KBM-7 (cell line): ENCODE measurements at regions not wholly inside any gene's neighbourhood (a gene's known extent, or its start where the extent isn't known, plus 50 kb on each side); places are given as distances from the start of the nearest gene placed in this dataset.

Source experiments
- DNase-seq: peaks from one replicate; pipeline ENCODE4 v3.0.0-alpha.2; 2015
- in situ Hi-C: fragments of 300-500 bp; cut with MboI; formaldehyde crosslinking; loops from 2 replicates; pipeline ENCODE4 v1.14.3; 2020; ENCODE audit warnings: low sequenced_read_pairs, low pct_unique_long_range_greater_than_20kb, mixed read lengths

DNA sequence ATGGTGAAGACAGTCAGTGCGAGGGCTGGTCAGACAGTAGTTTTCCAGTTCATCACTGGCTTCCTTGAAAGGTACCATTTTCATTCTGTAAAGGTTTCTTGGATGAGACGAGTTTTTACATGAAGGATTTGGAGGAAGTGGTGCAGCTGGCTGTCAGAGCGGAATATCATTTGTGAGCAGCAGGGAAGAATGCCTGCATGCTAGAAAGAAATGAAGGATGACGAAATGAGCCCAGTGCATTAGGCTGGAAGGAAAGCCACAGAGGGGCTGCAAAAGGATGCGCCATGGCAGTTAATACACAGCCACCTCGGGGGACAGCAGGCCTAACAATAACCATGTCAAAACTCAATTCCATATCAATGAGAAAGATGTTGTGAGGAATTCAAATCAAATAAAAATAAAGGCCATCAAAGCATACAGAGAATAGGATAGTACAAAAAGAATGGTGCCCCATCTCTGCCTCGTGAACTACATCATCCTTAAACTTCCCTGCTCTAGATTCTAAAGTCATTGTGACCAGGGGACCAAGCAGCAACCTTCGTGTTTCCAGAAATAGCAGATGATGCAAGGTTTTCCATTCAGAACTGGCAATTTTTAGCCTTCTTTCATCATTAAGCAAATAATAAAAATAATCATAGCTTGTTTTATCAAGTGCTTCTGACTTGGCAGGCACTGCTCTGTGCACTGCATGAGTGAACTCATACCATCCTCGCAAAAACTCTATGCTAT is 504.2 kb downstream of the RFC3 start:
- in situ Hi-C loops = no loop called here
- no peak for DNase-seq

DNA sequence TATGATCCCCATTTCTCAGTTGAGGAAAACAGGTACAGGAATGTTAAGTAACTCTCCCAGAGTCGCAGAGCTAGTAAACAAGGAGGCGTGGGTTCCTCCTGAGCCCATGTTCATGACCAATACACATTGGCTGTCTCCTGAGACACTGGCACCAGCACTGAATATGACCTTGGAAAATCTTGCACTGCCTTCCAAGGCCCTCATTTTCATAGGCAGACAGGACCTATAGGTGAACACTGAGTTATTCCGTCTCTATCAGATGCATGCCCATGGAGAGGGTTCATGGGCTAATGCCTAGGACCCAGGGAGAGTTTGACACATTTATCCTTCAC is 504.8 kb downstream of the RFC3 start:
- in situ Hi-C loops = no loop called here

DNA sequence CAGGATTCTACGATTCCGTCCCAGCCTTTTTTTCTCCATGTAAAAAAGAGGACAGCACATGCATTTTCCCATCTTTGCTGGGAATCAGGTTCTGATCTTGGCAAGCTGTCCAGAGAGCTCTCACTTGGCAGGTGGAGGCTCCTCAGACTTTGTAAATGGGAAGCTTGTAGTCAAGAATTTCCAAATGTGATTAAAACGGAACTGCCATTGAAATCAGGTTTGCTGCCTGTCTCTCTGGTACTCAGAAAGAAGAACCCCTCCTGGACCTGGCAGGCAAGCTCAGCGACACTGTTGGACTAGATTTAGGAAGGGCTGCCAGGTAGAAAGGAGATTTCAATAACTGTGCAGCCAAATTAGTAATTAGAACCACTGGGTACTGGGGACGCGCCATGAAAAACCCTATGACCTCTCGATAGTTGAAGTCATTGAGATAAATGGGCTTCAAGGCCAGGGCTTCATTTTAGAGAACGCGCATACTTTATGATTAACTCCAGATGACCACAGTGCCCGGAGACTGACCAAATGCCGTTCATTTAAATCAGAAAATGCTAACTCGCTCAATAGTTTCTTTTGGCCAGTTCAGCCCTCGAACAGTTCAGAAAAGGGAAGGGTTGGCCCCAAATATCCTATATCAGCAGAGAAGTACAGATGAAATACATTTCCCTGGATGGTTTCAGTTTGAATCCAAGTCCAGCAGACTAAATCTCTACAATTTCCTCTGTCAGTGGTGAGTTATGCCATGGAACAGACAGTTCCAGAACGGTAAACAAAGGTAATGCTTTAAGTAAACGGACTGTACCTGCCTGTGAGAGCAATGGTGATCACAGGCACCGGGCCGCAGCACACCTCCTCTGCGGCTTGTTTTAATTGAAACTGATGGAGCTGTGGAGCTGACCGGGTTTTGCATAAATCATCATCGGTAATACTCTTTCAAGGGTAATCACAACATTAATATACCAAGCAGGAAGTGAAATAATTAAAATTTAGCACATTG is 517.4 kb downstream of the RFC3 start:
- in situ Hi-C loops = no loop called here

More for the DNA sequence above, 504.8 kb downstream of the RFC3 start:
- no peak for DNase-seq

DNA sequence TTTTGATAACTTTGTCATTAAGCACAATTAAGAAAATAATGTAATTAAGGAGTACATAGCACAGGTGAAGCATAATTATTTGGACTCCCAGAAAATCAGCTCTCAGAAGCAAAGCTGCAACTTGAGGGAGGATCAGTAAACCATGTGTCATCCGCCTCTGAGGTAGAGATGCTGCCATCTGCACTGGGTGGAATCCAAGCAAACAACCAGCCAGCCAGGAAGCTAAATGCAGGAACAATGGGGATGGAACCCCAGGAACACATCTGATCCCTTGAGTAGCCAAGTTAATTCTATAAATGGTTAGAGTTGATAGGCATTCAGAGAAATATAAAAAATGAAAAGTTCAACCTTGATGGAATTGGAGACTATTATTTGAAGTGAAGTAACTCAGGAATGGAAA is 520.2 kb downstream of the RFC3 start:
- in situ Hi-C loops = no loop called here
- no peak for DNase-seq

More for the DNA sequence above, 517.4 kb downstream of the RFC3 start:
- no peak for DNase-seq

DNA sequence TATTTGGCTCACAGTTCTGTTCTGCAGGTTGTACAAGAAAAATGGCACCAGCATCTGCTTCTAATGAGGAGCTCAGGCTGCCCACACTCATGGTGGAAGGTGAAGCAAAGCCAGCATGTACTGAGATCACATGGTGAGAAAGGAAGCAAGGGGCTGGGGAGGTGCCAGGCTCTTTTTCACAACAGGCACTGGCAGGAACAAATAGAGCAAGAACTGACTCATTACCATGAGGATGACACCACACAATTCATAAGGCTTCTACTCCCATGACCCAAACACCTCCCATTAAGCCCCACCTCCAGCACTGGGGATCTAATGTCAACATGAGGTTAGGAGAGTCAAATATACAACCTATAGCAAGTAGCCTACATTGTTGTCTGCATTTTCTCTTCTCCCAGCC is 522.6 kb downstream of the RFC3 start:
- no peak for DNase-seq
- in situ Hi-C loops = no loop called here

DNA sequence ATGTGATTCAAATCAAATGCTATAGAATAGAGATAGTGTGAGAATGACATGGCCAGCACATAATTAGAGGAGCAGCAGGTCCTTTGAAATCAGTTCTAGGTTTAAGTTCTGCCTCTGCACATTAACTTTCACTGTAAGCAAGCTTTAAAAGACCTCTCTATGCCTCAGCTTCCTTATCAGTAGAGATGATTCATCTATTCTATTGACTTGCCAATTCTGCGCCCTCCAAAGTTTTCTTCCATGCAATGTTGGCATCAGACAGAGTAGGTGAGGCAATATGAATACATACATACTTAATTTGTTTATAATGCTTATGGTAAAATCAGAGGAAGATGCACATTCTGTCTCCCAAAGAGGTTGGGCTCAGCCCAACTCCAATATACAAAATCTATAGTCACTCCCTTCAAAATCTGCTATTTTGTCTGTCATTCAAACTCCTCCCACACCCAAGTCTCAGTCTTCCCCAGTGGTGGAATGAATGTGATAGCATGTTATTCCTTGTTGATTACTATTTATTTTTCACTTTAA is 525.5 kb downstream of the RFC3 start:
- no peak for DNase-seq
- in situ Hi-C loops = no loop called here

DNA sequence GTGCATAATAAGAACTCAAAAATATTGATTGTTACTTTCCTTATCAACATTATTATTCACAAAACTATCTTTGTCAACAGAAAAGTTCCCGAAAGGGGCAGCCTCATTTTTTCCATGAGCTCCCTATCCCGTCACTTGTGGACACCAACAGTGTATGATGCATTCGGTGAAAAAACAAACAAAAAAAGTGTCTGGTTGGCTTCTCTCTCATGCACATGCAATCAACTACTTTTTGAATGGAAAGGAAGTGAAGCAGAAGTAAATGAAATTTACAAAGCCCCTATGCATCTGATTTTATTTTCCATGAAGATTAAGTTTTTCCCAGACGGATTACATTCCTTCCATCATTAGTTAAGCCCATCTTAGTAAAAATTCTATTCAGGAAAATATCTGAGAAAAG is 526.9 kb downstream of the RFC3 start:
- in situ Hi-C loops = no loop called here
- no peak for DNase-seq

DNA sequence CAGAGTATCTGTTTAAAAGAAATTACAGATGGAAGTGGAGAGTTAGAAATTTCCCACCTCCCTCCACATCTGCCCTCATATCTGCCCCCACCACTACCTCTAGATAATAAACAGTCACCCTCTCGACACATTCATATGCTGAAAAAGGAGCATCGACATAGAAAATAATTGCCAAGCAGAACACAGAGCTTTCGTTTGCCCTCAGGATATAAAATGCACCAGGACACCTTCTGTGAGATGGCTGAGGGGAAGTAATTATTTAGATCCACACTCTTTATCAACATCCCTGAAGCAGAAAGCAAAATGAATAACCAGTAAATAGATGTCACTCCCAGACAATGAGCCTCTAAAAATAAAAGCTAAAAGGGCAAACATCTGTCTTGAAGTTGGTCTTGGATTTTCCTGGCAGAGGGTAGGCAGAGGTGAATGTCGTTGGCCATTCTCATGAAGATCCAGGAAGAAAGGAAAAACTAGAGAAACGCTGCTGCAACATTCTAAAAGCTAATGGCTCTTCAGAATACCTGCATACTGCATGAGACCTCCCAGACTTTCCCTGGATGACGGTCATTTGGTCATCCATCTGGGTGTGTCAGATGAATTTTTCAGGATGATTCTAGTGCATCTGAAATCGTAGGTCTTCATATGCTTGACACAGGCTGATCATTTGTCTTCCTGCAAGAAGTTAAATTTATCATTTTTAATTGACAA is 527.5 kb downstream of the RFC3 start:
- no peak for DNase-seq
- in situ Hi-C loops = no loop called here

DNA sequence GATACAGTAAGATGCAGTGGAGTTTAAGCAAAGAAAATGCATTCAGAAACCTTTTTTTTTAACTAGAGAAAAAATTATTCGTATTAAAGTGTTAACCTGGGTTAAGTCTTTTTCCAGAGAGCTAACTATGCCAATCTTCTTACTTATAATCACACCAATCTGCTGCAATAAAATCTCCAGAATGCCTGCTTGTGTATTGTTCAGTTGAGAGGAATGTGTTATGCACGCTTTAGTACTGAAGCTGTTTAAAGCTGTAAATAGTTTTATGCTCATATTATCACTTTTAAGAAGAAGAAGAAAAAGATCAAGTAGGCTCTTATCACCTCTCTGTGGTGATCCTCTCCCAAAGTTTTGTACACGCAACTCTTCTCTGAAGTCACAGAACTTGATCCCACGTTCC is 528.7 kb downstream of the RFC3 start:
- DNase-seq = no peak
- in situ Hi-C loops = no loop called here

DNA sequence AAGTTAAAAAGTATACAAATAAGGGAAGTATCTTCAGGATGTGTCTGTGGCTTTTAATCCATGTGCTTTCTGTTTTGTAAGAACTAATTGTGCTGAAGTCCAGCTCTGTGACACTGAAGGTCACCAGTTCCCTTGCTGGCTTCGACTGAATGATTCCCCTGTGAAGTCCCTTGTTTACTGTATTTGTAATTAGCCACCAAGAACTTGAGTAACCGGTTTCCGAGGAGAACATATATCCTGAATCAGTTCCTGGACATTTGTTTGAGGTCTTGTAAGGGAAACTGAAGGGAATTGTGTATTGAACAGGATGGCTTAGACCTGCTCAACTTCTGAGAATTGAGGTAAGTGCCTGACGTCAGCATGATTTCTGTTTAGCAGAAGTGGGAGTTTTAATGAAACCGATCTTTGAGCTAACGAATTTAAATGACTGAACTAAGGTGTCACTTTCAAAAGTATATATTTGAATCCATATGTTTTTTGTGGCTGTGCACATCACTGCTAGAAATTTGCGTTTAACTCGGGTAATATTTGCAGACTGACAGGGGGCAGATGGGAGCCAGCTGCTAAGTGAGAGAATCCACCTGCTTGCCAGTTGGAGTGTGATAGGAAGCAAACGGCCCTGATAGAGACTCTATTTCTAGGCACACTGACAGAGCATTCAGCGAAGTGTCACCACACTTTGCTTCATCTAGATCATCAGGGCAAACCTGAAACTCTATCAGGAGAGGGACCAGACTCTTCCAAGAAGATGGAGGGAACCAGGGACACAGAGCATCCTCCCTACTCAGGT is 530.0 kb downstream of the RFC3 start:
- no peak for DNase-seq
- in situ Hi-C loops = no loop called here

DNA sequence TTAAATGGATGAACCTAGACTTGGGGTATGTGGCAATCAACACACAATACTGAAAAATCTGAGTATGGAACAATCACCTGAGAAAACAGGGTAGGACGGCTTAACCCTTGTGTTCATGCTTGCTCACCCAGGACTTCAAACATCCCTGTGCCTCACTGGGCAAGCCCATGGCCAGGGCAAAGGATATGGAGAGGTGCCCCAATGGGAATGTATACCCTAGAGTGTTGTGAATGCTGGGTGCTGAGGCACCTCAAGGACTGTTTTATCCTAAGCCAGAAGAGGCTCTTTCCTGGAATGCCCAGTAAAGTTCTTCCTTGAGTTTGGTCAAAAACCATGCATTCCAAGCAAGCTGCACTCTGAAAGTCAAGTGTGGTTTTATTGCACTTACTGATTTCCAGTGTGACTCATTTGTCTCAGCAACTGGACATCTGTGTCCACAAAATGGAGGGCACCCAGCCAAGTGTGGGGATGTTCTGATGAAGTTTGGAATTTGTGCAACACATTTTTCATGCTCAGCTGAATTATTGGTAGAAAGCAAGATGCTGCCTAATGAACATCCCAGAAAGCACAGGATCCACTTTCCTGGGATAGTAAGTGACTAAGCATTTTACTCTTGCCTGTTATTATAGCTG is 531.3 kb downstream of the RFC3 start:
- no peak for DNase-seq
- in situ Hi-C loops = no loop called here

DNA sequence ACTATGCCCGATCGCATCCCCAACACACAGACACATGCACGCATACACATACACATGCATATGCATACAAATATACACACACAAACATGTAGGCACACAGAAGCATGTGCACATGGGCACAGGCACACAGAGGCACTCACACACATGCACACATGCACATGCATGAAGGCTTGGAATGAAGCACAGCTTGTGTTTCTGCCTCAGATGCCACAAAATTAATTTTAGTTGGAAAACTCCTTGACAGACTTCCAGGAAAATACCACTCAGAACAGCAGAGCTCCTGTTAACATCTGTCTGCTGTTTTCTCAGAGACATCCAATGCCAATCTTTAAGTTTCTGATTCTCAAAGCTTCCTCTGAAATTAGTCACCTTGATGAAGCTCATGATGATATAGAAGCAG is 532.7 kb downstream of the RFC3 start:
- no peak for DNase-seq
- in situ Hi-C loops = no loop called here

DNA sequence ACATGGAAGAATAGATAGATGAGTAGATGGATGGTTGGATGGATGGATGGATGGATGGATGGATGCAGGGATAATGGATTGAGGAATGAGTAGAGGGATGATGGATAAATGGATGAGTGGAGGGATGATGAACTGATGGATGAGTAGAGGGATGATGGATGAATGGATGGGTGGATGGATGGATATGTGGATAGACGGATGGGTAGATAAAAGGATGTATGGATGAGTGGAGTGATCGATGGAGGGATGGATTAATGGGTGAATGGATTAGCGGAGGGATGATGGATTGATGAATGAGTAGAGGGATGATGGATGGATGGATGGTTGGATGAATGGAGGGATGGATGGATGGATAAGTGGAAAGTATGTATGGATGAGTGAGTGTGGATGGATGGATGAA is 533.2 kb downstream of the RFC3 start:
- in situ Hi-C loops = no loop called here
- no peak for DNase-seq

DNA sequence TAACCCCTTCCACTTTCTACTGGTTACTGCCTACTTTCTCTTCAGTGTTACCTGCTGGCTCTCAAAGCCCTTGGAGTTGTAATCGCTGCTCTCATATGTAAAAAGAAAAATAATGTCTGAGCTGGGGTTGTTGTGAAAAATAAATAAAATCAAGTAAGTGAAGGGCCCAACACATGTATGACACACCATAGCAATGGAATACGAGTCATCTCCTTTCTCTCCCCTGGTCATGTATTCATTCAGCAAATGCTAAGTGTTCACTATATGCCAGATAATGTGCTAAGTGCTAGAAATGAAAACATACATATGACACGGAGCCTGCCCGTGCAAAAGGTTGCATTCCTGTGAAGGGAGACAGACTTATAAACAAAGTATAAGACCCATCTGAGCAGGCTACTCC is 535.0 kb downstream of the RFC3 start:
- in situ Hi-C loops = no loop called here
- DNase-seq = no peak

DNA sequence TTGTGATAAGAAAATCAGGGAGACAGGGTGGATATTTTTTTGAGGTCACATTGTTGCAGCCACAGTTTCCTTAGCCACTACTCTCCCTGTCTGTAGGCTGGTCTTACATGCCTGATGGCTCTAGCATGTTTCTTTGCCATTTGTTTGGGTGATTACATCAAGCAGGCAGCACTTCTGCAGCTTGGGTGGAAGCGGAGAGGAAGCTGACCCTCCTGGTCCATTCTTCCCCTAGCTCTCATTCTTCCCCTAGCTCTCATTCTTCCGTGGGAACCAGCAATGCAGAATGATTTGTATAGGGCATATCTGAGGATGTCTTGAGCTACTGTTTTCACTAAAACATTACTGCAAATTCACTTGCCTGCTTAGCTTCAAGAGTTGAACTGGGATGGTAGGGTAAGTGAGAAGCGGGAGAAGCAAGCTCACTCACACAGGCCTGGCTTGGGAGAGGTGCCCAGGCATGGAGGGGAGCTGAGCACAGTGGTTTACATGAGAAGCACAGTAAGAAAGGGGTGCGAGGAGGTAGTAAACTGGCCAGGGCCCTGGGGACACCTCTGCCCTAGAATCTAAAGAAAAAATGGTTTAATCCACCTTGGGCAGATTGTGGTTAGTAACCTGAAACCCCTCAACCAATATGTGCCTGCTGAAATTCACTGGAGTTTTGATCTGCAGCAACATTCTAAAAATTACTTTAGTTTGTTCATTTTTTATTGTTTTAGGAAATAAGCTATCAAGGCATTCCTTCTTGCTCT is 538.9 kb downstream of the RFC3 start:
- no peak for DNase-seq
- in situ Hi-C loops = no loop called here

DNA sequence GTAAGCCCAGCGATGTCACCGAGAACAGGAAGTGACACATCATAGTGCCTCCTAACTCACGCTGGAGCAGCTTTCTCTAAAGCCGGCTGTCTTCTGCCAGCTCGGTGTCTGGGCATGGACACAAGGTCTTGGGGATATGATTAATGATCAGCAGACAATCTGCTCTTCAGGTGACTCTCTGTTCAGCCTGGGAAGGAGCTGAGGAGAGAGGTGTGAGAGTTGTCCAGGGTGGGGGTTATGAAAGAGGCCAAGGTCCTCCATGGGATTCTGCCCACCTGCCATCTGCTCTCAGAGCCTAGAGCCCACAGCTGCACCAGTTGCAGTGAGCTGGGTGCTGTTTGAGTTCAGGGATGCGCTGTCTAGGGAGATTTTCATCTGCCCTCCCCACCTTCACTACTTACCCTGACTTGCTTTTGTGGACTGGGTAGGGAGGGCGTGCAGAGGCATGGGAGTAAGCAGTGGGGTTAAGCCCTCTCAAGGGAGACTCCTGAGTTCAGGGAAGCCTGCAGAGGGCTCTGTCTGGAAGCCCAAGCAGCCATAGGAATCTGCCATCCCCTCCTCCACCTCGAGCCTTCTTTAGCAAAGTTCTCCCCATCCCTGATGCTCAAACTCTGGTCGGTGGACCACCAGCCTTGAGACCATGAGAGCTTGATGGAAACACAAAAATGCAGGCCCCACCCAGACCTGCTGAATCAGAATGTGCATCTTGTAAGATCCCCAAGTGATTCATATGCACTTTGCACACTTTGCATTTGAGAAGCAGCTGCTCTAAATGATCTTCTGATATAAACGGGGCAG is 539.7 kb downstream of the RFC3 start:
- DNase-seq = peak; percentile 2
- in situ Hi-C loops = no loop called here

DNA sequence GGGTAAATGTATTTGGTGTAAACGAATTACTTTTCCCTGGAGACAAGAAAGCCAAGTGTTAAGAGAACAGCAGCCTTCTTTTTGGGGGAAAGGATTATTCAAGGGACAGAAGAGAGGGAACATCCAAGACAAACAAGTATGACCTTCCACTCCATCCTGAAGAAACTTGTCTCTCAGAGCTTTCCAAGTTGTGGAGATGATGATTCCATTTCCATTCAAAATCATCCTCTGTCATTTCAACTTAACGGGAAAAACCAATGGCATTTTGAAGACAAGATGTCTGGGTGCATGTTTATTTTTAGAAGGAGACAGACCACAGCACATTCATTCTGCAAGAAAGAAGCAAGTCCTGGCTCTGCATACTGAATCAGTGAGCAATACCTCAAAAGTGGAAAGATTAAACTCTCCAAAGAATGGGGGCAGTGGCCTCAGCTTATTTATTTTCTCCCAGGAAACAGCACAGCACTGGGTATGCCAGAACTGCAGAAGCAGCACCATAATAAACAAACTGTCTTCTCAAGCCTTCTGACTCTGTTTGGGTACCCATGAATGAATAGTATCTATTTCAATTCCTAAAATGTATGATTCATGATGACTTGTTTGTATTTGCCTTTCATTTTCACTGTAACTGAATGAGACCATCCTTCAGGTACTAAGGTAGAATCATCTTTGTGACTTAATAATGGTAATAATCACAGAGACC is 541.0 kb downstream of the RFC3 start:
- DNase-seq = no peak

More for the DNA sequence above, 541.0 kb downstream of the RFC3 start:
- in situ Hi-C loops = no loop called here
